Mucosa of descending colon (tissue), 3 donors: ENCODE measurements at regions not wholly inside any gene's neighbourhood (a gene's known extent, or its start where the extent isn't known, plus 50 kb on each side); places are given as distances from the start of the nearest gene placed in this dataset.

Experiments
- ATAC-seq: fragments of 200-7000 bp; cut with Tn5 transposase; one replicate; pipeline ENCODE4 v1.9.1; 2020; ENCODE audit warnings: mild to moderate bottlenecking, moderate library complexity
- DNase-seq, 3 donors: peaks; one replicate each; pipeline ENCODE4 v3.0.0-alpha.2; 2020
- H3K36me3 ChIP-seq: fragments of 200-600 bp; one replicate; pipeline ENCODE4 v1.8.0; 2021; ENCODE audit warnings: low read depth, mild to moderate bottlenecking
- H3K4me1 ChIP-seq: fragments of 200-600 bp; one replicate; pipeline ENCODE4 v1.8.0; 2021; ENCODE audit warnings: low read depth, mild to moderate bottlenecking
- H3K4me3 ChIP-seq: fragments of 200-600 bp; one replicate; pipeline ENCODE4 v1.8.0; 2021; ENCODE audit warnings: mild to moderate bottlenecking
- H3K9me3 ChIP-seq: fragments of 200-600 bp; one replicate; pipeline ENCODE4 v1.8.0; 2021; ENCODE audit warnings: mild to moderate bottlenecking
- intact Hi-C, 2 donors: fragments of 100-400 bp; cut with DNase I in 1 of 2; cut with micrococcal nuclease in 1 of 2; formaldehyde crosslinking; loops; one replicate each; pipeline versions ENCODE4 v1.11.0 to v1.11.1; 2022; cut with DNase I, micrococcal nuclease
- TF ChIP-seq, protein P1 (sequence below): fragments of 200-600 bp; IDR thresholded peaks from one replicate; pipeline ENCODE4 v1.8.0; 2022; ENCODE audit warnings: antibody characterized with exemption, mild to moderate bottlenecking
- donor health status: DM: no; HTN: no; CAD: no; lungs with moderate emphysema.
- donor health status: DM: no; HTN: no; CAD: no.
- donor health status: DM: no; HTN: yes; CAD: no.

DNA sequence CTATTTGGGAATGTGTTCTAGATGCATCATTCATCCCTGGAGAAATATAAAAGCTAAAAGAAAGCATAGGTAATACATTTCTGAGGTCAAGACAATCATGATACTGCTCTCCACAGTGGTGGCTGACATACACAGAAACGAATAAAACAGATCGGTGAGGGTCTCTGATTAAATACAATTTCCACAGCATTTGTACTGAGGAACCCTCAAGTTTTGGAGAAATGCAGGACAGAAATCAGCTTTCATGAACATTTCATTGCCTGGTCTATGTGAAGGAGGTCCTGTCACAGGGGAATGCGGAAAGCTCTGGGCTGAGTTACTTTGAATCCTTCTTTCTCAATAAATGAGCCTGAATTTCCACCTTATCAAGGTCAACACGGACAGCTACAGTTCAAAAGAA is 67.9 kb upstream of the ITGB1 start:
- no peaks in the 10 kb centered on the region for H3K36me3 ChIP-seq
- ATAC-seq = no peak
- intact Hi-C loops = no loop called here
- DNase-seq = no peak
- no peak overlapping the region for H3K4me3 ChIP-seq
- no peaks in the 10 kb centered on the region for H3K9me3 ChIP-seq
- TF ChIP-seq, protein P1, sequence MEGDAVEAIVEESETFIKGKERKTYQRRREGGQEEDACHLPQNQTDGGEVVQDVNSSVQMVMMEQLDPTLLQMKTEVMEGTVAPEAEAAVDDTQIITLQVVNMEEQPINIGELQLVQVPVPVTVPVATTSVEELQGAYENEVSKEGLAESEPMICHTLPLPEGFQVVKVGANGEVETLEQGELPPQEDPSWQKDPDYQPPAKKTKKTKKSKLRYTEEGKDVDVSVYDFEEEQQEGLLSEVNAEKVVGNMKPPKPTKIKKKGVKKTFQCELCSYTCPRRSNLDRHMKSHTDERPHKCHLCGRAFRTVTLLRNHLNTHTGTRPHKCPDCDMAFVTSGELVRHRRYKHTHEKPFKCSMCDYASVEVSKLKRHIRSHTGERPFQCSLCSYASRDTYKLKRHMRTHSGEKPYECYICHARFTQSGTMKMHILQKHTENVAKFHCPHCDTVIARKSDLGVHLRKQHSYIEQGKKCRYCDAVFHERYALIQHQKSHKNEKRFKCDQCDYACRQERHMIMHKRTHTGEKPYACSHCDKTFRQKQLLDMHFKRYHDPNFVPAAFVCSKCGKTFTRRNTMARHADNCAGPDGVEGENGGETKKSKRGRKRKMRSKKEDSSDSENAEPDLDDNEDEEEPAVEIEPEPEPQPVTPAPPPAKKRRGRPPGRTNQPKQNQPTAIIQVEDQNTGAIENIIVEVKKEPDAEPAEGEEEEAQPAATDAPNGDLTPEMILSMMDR = no peak
- H3K4me1 ChIP-seq = no peaks in the 10 kb centered on the region

DNA sequence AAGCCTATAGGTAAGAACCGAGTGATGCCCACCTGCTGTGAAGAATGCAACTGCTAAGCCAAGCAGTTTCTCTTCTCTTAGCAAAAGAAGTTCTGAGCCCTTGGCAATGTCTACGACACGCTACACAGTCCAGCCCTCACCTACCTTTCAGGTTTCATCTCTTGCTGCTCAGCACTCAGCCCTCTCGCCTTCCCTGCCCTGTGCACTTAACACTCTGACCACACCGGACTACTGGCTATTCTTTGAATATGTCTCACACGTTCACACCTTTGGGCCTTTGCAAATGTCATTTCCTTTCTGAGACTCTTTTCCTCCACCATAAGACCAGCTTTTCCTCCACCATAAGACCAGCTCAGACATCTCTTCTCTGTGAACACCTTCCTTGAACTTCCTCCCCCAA is 67.0 kb upstream of the ITGB1 start:
- ATAC-seq (no peak), DNase-seq (no peak)
- Histone ChIP-seq H3K36me3 (no peaks in the 10 kb centered on the region), H3K4me3 (no peak overlapping the region), H3K4me1 (no peaks in the 10 kb centered on the region), H3K9me3 (no peaks in the 10 kb centered on the region)
- TF ChIP-seq, protein P1 = no peak
- intact Hi-C loops = no loop called here

GRCh38 chr10:33022691-33023090 is 64.7 kb upstream of the ITGB1 start:
- ATAC-seq (no peak), DNase-seq (no peak)
- no peaks in the 10 kb centered on the region for H3K4me1 ChIP-seq
- H3K9me3 ChIP-seq = no peaks in the 10 kb centered on the region
- TF ChIP-seq, protein P1 = no peak
- H3K4me3 ChIP-seq = no peak overlapping the region
- no peaks in the 10 kb centered on the region for H3K36me3 ChIP-seq
- intact Hi-C loops = no loop called here

DNA sequence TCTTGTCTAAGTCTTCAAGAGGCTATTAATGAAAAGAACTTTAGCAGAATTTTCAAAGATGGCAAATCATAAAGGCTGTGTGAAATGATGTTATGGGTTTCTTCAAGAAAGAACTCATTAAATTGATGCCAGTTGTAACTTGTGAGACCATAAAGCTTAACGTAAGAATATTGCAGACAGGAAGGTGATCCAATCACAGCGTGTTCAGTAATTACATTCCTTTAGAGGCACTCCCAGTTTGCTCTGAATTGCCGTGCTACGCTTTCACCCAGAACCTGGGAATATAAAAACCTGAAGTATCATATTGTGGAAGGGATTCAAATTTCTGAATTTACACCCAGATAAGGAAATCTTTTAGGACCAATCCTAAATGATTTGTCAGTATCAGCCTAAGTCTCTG is 64.1 kb upstream of the ITGB1 start:
- Histone ChIP-seq H3K9me3 (no peaks in the 10 kb centered on the region), H3K4me3 (no peak overlapping the region), H3K36me3 (no peaks in the 10 kb centered on the region), H3K4me1 (no peaks in the 10 kb centered on the region)
- TF ChIP-seq, protein P1 = no peak
- ATAC-seq (peak; percentile 43), DNase-seq (no peak)
- intact Hi-C loops = no loop called here

- Histone ChIP-seq H3K9me3 (no peaks in the 10 kb centered on the region), H3K36me3 (no peaks in the 10 kb centered on the region), H3K4me1 (no peaks in the 10 kb centered on the region), H3K4me3 (no peak overlapping the region)
- TF ChIP-seq, protein P1 = no peak
- ATAC-seq = no peak
- intact Hi-C loops = no loop called here
- no peak for DNase-seq
Measured at GRCh38 chr10:33016988-33017387, 59.0 kb upstream of the ITGB1 start.
